Caki2 (cell line): ENCODE measurements at regions not wholly inside any gene's neighbourhood (a gene's known extent, or its start where the extent isn't known, plus 50 kb on each side); places are given as distances from the start of the nearest gene placed in this dataset.

Experiments used
- DNase-seq: peaks from one replicate; pipeline ENCODE4 v3.0.0-alpha.2; 2015; ENCODE audit warnings: low read depth
- in situ Hi-C: cut with HindIII; loops from 2 replicates; pipeline ENCODE4 v1.10.0; 2016; ENCODE audit warnings: low sequenced_read_pairs, low pct_unique_long_range_greater_than_20kb, mixed read lengths

DNA sequence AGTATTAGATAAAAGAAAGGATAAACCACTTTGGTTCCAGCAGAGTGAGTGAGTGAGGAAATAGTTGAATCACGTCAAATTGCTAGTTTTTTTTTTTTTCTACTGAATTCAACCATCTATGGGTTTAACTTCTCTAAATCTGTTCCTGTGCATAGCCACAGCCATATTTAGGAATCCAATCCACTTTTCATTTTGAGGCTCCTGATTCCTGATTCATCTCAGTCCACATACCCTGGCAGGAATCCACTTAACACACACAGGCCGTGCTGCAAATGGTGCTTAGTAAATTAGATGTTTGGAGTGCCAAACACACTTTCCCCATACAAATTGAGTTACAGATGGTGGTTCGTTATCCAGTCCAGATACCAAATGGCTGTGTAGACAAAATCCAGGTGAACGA is 220.3 kb downstream of the ALDH8A1 start:
- DNase-seq = no peak
- in situ Hi-C loops = no loop called here

DNA sequence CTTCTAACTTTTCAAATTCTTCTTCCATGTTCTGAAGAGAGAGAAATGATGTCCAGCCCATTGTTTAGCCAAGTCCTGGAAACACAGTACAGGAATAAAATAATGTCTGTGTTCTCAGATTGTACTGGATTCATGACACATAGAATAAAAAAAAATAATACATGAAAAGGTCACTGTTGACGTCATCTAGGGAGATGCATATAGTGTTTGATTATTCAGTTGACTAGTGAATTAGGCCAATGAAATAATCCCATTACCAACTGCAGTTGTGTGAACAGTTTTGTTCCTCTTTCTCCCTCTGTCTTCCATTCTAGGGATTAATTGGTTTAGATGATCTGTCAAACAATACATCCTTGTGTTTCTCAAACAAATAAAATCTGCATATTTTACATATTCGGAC is 222.8 kb downstream of the ALDH8A1 start:
- in situ Hi-C loops = no loop called here
- no peak for DNase-seq

DNA sequence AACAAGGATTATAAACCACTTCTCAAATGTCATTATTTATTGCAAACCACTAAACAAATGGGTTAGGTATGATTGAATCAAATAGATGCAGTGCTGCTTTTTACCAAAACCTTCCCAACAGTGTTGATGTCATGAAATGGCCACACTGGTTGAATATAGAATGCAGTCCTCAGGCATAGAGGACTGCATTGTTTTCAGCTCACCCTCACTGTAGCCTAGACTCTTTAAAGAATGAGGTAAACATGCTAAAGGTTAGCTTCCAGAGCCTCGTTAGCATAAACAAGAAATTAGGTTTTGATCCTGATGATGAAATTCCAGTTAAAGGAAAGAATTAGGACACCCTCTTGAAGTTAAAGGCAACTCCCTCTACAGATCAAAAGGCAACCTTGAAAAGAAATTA is 224.3 kb downstream of the ALDH8A1 start:
- in situ Hi-C loops = no loop called here
- no peak for DNase-seq

DNA sequence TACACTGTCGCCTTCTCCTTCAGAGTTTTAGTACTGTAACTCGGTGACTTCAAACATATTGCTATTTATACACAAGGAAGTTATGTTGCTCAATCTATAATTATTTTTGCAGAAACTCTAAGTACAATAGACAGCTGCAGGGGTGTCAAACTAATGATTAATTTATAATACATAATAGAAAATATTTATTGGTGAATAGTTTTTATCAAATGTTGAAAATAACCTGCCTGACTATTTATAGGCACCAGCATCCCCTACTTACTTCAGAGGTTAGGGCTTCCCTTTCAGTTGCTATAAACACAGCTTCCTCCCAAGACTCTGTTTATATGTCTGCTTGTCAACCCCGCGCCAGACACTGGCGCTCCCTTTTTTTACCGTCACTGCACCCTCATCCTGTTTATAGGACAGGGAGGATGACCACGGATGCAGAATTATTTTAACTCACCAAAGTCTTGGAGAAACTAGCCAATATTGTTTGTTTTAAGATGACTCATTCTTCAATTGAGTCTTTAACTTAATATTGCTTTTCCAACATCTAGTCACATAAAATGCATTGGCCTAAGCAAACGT is 225.0 kb downstream of the ALDH8A1 start:
- DNase-seq = peak; percentile 50

DNA sequence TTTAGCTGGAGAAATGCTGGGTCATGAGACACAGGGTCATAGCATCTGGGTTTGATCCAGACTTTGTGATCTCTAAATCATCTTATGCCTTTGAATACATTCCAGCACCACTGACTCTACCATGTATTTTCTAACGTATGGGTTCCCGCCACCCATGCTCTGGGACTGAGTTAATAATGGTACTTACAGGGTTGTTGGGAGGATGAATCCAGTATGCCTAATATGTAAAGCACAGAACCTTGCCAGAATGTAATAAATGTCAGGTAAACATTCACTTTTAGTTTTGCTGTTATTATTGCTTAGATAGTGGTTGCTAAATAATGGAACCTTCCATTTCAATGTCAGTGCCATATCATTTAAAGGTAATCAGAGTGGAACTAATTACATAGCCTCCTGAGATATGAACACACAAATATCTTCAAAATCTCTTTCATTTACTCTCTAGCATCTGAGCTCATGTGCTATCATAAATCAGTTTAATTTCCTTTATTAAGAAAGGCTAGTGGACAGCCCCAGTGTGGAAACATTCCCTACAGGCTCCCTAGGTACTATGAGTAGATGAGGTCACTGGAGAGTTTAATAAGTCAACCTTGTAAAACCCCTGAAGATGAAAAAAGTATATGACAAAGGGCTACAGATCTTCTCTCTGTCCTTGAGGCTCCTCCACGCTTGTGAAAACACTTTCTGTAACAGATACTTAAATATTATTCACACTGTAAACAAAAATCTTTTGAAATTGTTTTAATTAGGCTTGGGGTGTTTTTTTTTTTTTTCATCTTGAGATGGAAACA is 226.6 kb downstream of the ALDH8A1 start:
- in situ Hi-C loops = no loop called here
- peak; percentile 61 for DNase-seq

More for the DNA sequence above, 225.0 kb downstream of the ALDH8A1 start:
- in situ Hi-C loops = no loop called here

DNA sequence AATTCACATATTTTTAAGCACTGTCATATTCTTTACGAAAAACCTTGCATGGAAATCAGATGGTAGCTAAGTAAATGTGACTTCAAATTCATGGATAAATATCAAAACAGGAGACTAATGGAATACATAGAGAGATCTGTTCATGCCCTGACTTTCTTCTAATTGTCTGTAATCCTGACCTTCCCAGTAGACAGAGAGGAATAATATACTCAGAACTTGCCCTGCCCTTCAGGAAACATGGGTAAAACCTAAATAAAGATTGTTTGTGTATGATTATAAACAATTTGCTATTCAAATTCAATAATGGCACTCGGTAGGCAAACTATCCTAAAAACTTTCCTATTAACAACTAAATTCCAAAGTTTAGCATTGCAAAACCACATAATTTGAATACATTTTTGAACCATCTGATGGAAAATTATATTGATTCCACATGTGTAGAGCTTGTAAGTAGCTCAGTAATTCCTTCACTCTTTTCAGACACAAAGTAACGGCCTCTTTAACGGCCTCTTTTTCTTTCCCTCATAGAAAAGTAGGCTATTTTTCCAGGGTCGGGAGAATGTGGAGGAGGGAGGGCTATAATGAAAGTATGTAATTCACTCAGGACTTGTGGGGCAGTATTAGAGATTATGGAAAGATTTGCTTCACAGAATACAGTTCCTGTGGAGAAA is 227.6 kb downstream of the ALDH8A1 start:
- in situ Hi-C loops = no loop called here
- no peak for DNase-seq

DNA sequence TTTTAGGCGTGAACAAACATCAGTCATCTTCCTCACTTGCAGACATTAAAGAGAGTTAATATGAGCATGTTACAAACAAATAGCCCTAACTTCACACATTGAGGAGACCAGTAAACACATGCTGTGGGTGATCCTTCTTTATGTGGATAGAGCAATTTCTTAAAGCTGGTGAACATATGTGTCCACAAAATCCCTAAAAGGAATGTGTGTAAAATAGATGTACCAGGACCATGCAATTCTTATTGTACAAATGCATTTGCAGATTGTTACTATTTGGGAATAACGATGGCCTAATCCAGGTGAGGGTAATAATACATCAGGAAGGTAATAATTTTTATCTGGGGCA is 228.9 kb downstream of the ALDH8A1 start:
- in situ Hi-C loops = no loop called here

DNA sequence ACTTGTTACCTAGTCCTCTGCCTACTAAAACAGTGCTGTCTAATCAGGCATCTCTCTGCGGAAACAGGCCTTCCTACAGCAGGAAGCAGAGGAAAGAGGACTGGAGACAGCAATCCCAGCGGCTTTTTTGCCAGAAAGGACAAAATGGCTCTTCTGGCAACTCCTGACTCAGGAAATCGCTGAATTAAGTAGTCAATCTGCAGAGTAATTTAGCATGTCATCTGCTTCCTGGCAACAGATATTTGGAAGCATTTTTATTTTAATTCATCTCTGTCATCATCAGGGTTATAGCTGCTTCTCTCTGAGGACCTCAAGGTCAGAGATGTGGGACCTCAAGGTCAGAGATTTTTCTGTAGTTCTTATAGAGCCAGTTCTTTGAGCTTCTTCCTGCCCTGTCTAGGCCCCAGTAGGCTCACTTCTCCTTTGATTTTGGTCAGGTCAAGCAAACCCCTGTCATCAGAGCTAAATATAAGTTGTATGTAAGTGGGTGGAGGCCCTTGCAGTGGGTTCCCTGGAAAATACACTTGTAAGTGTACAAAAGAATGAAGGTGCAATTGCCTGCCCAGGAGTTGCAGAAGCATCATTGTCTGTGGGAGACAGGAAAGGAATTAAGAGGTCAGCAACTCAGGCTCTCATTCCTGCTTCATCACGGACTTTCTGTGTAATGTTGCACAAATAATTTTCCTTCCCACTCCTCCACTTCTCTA is 229.4 kb downstream of the ALDH8A1 start:
- DNase-seq = no peak
- in situ Hi-C loops = no loop called here

More for the DNA sequence above, 228.9 kb downstream of the ALDH8A1 start:
- no peak for DNase-seq

DNA sequence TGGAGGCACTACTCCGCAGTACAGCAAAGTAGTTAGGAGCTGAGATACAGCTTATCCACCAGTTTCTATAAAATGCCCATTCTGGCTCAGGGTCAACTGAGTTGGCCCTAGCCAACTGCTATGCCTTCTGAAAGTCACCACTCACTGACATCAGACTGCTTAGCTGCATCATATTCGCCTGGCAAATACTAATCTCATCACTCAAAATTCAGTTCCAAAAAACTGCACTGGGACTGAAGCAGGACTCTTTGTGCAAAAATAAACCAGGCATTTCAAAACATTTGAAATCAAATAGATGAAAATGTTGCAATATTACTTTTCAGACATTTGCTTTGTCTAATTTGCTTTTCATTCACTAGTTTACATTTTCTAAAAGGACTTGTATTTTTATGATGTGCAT is 230.0 kb downstream of the ALDH8A1 start:
- in situ Hi-C loops = no loop called here
- no peak for DNase-seq

DNA sequence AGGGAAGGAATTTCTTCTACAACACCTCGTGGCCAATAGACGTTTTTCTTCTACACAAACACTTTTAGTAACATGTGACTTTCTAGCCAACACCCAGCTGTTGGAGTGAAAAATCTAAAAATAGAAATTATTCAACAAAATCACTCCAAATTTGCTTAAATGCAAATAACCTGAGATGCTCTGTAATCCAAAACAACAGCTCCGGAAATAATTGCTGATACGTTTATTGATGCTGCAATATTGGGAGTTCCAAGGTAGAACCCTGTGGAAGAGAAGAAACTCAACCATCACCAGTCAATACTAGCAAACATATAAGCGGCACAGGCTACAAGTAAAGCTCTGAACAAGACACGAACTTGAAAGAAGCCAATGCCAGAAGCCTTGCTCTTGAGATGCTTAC is 230.6 kb downstream of the ALDH8A1 start:
- in situ Hi-C loops = no loop called here
- no peak for DNase-seq

DNA sequence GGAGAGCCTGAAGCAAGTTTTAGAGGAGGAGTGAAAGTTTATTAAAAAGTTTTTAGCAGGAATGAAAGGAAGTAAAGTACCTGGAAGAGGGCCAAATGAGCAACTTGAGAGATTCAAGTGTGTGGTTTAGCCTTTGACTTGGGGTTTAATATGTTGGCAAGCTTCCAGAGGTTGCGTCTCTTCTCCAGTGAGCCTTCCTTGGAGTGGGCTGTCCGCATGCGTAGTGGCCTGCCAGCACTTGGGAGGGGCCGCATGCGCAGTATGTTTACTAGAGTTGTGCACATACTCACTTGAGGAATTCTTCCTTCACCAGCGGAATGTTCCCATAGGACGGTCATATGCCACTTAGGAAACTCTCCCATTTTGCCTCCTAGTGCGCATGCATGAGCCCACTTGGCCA is 235.2 kb downstream of the ALDH8A1 start:
- DNase-seq = peak; percentile 78
- in situ Hi-C loops = no loop called here

DNA sequence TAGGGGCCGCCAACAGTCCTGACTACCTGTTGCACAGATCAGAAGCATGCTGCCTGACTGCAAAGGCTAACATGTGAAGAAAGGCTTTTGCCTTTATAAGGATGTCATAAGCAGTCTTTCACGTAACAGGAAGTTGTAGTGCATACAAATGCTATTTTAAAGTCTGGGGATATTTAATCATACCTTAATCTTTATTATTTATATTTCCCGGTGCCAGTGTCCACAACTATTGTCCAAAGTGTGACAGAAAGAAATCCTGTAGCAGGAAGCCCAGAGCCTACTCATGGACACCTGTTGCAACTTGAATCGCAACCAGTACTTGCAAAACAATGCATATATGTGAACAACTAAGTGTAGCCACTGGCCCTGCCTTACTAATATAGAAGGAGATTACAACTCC is 235.8 kb downstream of the ALDH8A1 start:
- in situ Hi-C loops = no loop called here
- no peak for DNase-seq

DNA sequence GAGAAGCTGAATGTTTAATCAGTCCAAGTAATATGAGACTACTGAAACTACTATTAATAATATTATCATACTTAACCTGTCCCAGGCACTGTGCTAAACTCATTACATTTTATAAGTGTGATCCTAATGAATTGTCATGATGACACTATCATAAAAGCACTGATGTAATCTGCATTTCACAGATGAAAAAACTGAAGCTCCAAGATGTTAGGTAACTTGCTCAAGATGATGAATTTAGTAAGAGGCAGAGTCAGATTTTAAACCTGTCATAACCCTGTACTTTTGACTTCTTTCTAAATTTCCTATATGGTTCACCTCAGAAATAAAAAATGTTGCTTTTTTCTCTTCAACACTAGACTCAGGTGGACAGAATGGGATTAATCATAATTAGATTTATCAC is 237.6 kb downstream of the ALDH8A1 start:
- no peak for DNase-seq
- in situ Hi-C loops = no loop called here

DNA sequence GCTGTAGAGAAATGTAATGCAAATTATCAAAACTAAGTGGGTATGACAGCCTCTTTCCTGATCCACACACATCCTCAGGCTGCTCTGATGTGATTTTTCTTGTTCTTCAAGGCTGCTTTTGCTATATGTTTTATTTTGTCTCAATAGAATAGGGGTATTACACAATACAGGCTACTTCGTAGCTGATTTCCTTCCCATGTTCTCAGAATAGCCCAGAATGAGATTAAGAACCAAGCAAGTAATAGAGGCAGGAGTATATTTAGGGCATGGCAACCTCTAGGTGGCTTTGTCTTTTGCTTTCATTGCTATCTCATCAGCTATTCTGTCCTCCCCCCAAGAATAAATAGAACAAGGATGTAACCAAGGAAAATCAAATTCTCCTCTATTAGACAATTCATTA is 241.8 kb downstream of the ALDH8A1 start:
- DNase-seq = no peak
- in situ Hi-C loops = no loop called here

DNA sequence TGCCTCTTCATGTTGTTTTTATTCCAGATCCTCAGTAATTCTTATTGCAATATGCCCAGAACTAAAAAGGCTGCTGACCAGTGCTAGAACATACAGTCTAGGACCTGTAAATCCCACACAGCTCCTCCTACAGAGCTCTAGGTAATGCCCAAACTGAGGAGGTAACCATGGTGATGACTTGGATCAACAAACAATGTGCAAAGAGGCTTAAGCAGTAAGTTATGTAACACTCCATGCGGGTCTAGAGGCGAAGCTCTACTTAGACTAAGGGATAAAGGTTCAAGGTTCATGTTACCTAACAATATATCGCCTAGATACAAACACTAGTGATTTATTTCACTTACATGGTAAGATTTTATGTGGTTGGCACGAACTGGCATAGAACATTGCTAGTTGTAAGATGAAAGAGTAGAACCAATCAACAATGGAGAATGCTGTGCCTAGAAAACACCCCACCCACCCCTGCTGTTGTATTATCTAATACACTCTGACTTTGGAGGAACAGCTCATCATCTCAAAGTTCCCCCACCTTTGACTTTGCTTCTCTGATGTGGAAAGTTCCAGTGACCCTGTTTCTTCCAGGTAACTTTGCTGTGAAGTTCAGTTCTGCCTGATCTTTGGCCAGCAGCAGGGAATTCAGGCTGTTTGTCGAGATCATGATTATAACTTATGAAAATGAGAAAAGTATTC is 242.4 kb downstream of the ALDH8A1 start:
- DNase-seq = peak; percentile 59

DNA sequence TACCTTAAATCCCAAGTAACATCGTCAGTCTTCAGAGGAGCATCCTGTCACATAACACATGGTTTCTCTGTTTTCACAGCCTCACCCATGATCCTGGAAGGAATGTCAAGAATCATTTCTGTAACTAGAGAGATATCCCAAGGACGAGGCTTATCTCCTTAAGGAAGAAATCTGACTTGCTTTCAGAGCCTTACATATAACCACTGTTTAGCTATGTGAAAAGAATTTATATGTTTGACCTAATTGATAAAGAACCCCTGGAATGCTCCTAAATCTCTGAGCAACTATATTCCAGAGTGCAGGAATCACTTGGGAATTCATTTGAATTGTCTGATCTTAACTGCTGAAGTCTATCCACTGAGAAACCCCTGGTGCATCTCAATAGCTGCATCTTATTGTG is 243.1 kb downstream of the ALDH8A1 start:
- DNase-seq = no peak
- in situ Hi-C loops = no loop called here

More for the DNA sequence above, 242.4 kb downstream of the ALDH8A1 start:
- in situ Hi-C loops = no loop called here

DNA sequence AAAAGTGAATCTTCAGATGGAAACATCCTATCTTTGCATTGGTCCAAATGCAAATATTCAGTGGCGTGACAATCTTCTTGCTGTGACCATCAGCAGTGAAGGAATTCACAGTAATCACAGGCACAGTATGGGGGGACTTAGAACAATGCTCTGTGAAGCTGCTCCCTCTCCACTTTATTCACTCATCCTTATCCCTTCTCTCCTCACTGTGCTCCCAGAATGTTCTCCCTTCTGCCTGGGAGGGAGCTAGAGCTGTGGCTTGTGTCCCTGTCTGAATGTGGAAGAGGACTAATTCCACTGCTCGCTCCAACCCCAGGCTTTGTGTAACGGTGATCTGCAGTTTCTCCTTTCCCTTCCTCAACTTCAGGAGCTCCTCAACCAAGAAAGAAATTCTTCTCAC is 243.7 kb downstream of the ALDH8A1 start:
- in situ Hi-C loops = no loop called here

DNA sequence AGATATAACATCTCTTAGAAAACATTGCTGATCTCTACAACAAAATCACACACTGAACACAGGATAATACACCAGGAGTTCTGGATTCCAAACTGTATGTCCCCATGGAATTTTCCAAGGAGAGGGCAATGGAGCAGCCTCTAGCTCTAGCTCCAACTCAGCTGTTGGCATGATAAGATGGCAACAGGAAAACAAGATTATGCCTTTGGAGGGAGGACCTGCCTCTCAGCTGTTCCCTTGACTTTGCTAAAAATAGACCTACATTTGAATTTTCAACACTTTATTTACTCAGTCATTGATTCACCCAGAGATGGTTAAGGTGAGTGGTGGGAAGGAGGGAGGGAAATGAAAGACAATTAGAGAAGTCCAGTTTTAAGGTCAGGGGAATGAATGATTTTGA is 246.7 kb downstream of the ALDH8A1 start:
- in situ Hi-C loops = no loop called here
- DNase-seq = no peak

More for the DNA sequence above, 243.7 kb downstream of the ALDH8A1 start:
- DNase-seq = no peak

DNA sequence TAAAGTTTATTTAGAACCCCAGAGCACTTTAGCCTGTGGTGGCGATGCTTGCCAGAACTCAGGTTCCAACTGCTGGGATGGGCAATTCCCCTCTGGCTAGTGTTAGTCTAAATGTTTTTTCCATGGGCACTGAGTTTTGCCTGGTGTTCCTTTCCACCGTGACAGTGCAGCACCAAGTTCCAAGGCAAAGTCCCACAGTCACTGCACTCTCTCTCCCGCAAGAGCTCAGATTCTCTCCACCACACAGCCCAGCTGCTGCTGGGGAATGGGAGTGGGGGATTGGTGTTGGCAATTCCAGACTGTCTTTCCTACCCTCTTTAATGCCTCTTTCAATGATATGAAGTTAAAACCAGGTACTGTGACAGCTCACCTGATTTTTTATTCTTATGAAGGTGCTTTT is 247.6 kb downstream of the ALDH8A1 start:
- in situ Hi-C loops = no loop called here
- no peak for DNase-seq
